ENCODE measurements at regions not wholly inside any gene's neighbourhood (a gene's known extent, or its start where the extent isn't known, plus 50 kb on each side); places are given as distances from the start of the nearest gene placed in this dataset.

GRCh38 chr11:92411431-92411830, 186.8 kb downstream of the FAT3 start:
- no peaks in the 10 kb centered on the region for H3K4me1 ChIP-seq
- DNase-seq (ENCODE audit: low spot score in 2 of 2), result no peak
- H3K27ac ChIP-seq, result no peak overlapping the region
- H3K4me3 ChIP-seq, result no peak overlapping the region
- WGBS, 2 donors, result 79 to 83% methylated on average over 5 of the region's 5 CpGs
- no peaks in the 10 kb centered on the region for H3K27me3 ChIP-seq
- TF ChIP-seq POLR2A (IDR thresholded peaks at IDR 0.05) (no peak), CTCF (IDR thresholded peaks at IDR 0.05) (no peak)
- no peaks in the 10 kb centered on the region for H3K9me3 ChIP-seq
- no peaks in the 10 kb centered on the region for H3K36me3 ChIP-seq

- TF ChIP-seq EP300 (IDR thresholded peaks at IDR 0.05) (no peak), POLR2A (IDR thresholded peaks at IDR 0.05) (no peak), CTCF (IDR thresholded peaks at IDR 0.05) (no peak)
- H3K4me1 ChIP-seq, result no peaks in the 10 kb centered on the region
- H3K27me3 ChIP-seq, result no peaks in the 10 kb centered on the region
- no peaks in the 10 kb centered on the region for H3K9me3 ChIP-seq
- H3K27ac ChIP-seq, result no peak overlapping the region
- no peaks in the 10 kb centered on the region for H3K36me3 ChIP-seq
- 87 to 89% methylated on average over 7 of the region's 7 CpGs for WGBS, 2 donors
- no peak for DNase-seq (ENCODE audit: low spot score in 2 of 2)
- no peak overlapping the region for H3K4me3 ChIP-seq
Observed at GRCh38 chr11:92413757-92414513, 189.3 kb downstream of the FAT3 start.

- TF ChIP-seq CTCF (IDR thresholded peaks at IDR 0.05), result no peak
- no peak for TF ChIP-seq EP300 (IDR thresholded peaks at IDR 0.05)
- TF ChIP-seq POLR2A (IDR thresholded peaks at IDR 0.05), result no peak
- H3K27me3 ChIP-seq, result no peaks in the 10 kb centered on the region
- WGBS, 2 donors, result 75 to 78% methylated on average over 1 of the region's 1 CpG
- H3K27ac ChIP-seq, result no peak overlapping the region
- H3K4me1 ChIP-seq, result no peaks in the 10 kb centered on the region
- DNase-seq (ENCODE audit: low spot score in 2 of 2), result no peak
- no peaks in the 10 kb centered on the region for H3K9me3 ChIP-seq
- H3K4me3 ChIP-seq, result no peak overlapping the region
- H3K36me3 ChIP-seq, result no peaks in the 10 kb centered on the region
Observed at GRCh38 chr11:92416971-92417725, 192.5 kb downstream of the FAT3 start.

GRCh38 chr11:92423115-92424034, 198.8 kb downstream of the FAT3 start:
- no peaks in the 10 kb centered on the region for H3K9me3 ChIP-seq
- WGBS, 2 donors, result 80 to 84% methylated on average over 6 of the region's 6 CpGs
- H3K27me3 ChIP-seq, result no peaks in the 10 kb centered on the region
- no peak for DNase-seq (ENCODE audit: low spot score in 2 of 2)
- H3K4me3 ChIP-seq, result no peak overlapping the region
- no peaks in the 10 kb centered on the region for H3K36me3 ChIP-seq
- no peaks in the 10 kb centered on the region for H3K4me1 ChIP-seq
- TF ChIP-seq EP300 (IDR thresholded peaks at IDR 0.05) (no peak), CTCF (IDR thresholded peaks at IDR 0.05) (no peak), POLR2A (IDR thresholded peaks at IDR 0.05) (no peak)
- no peak overlapping the region for H3K27ac ChIP-seq
